IMR-90 (cell line): ENCODE measurements at regions not wholly inside any gene's neighbourhood (a gene's known extent, or its start where the extent isn't known, plus 50 kb on each side); places are given as distances from the start of the nearest gene placed in this dataset.

Source experiments
- ATAC-seq: fragments of 200-7000 bp; cut with Tn5 transposase; 2 replicates; pipeline ENCODE4 v1.9.1; 2020; ENCODE audit warnings: low read depth, mild to moderate bottlenecking, moderate library complexity
- BruUV-seq: library from RNA; stranded (reverse); fragments of 400-500 nt; replicated peaks from 2 replicates; lab custom pipeline; 2021; lab: Mats Ljungman, UMichigan
- CTCF ChIA-PET: fragments of 300-600 bp; formaldehyde crosslinking; extraction: SDS; loops from one replicate; lab custom pipeline; 2021; ENCODE audit warnings: antibody characterized with exemption; lab: Yijun Ruan, JAX
- POLR2A ChIA-PET: fragments of 300-600 bp; sonication (Branson Sonifier 250); formaldehyde crosslinking; loops from one replicate; lab custom pipeline; 2022; ENCODE audit warnings: antibody characterized with exemption; ENCODE audit not compliant: unreplicated experiment; lab: Charles Lee
- DNase-seq: peaks from one replicate; pipeline ENCODE4 v3.0.0; 2013
- H2AFZ ChIP-seq: replicated peaks from 2 replicates; pipeline ENCODE3; 2013; ENCODE audit warnings: low read length, mild to moderate bottlenecking; ENCODE audit not compliant: poor library complexity
- H2AK5ac ChIP-seq: 2 replicates; pipeline ENCODE4 v1.6.1; 2013; ENCODE audit warnings: low read depth, low read length, inconsistent platforms
- H2AK9ac ChIP-seq: replicated peaks from 2 replicates; pipeline ENCODE3; 2013; ENCODE audit warnings: mild to moderate bottlenecking, low read depth, low read length, moderate library complexity; ENCODE audit not compliant: poor library complexity
- H2BK120ac ChIP-seq: 2 replicates; pipeline ENCODE4 v1.6.1; 2013; ENCODE audit warnings: low read depth, low read length, inconsistent platforms
- H2BK15ac ChIP-seq: 3 replicates; pipeline ENCODE4 v1.6.1; 2013; ENCODE audit warnings: low read depth, low read length, inconsistent platforms
- H2BK20ac ChIP-seq: 2 replicates; pipeline ENCODE4 v1.6.1; 2013; ENCODE audit warnings: low read depth, mild to moderate bottlenecking, inconsistent platforms, low read length, moderate library complexity
- H2BK5ac ChIP-seq: 2 replicates; pipeline ENCODE4 v1.6.1; 2013; ENCODE audit warnings: mild to moderate bottlenecking, low read depth, low read length, inconsistent platforms; ENCODE audit not compliant: poor library complexity, severe bottlenecking
- H3K14ac ChIP-seq: replicated peaks from 2 replicates; pipeline ENCODE4 v1.6.1; 2013; ENCODE audit warnings: low read depth, low read length, inconsistent platforms
- H3K18ac ChIP-seq: 2 replicates; pipeline ENCODE4 v1.6.1; 2013; ENCODE audit warnings: low read depth, low read length, control low read depth
- H3K23ac ChIP-seq: 2 replicates; pipeline ENCODE4 v1.6.1; 2013; ENCODE audit warnings: low read depth, low read length, inconsistent platforms
- H3K27ac ChIP-seq: 2 replicates; pipeline ENCODE4 v1.5.1; 2013; ENCODE audit warnings: mild to moderate bottlenecking, control low read depth, low read length; ENCODE audit not compliant: insufficient read depth
- H3K27me3 ChIP-seq: 2 replicates; pipeline ENCODE4 v1.6.1; 2013; ENCODE audit warnings: low read length; ENCODE audit not compliant: control insufficient read depth, insufficient read depth
- H3K36me3 ChIP-seq: 2 replicates; pipeline ENCODE4 v1.6.1; 2013; ENCODE audit warnings: low read length, mixed read lengths; ENCODE audit not compliant: control insufficient read depth, insufficient read depth
- H3K4ac ChIP-seq: 2 replicates; pipeline ENCODE4 v1.6.1; 2013; ENCODE audit warnings: low read depth, low read length, inconsistent platforms
- H3K4me1 ChIP-seq: 2 replicates; pipeline ENCODE4 v1.6.1; 2013; ENCODE audit warnings: low read length, mixed read lengths; ENCODE audit not compliant: control insufficient read depth, insufficient read depth
- H3K4me2 ChIP-seq: 2 replicates; pipeline ENCODE4 v1.6.1; 2013; ENCODE audit warnings: low read depth, mild to moderate bottlenecking, control low read depth, low read length, moderate library complexity
- H3K4me3 ChIP-seq: 2 replicates; pipeline ENCODE4 v1.5.1; 2013; ENCODE audit warnings: low read depth, mild to moderate bottlenecking, control low read depth, low read length, moderate library complexity; ENCODE audit not compliant: insufficient read depth
- H3K56ac ChIP-seq: 2 replicates; pipeline ENCODE4 v1.6.1; 2013; ENCODE audit warnings: low read length, inconsistent platforms; ENCODE audit not compliant: insufficient read depth; ENCODE audit errors: extremely low read depth
- H3K79me1 ChIP-seq, 2 experiments: 2 replicates each; pipeline ENCODE4 v1.6.1; 2013; ENCODE audit warnings: low read length in 2 of 2, inconsistent platforms in 1 of 2, low read depth in 1 of 2
- H3K9ac ChIP-seq: 2 replicates; pipeline ENCODE4 v1.6.1; 2013; ENCODE audit warnings: low read depth, low read length, control low read depth
- H3K9me1 ChIP-seq: 2 replicates; pipeline ENCODE4 v1.6.1; 2013; ENCODE audit warnings: low read length, inconsistent platforms; ENCODE audit not compliant: insufficient read depth
- H3K9me3 ChIP-seq: 2 replicates; pipeline ENCODE4 v1.6.1; 2013; ENCODE audit warnings: low read length; ENCODE audit not compliant: control insufficient read depth, insufficient read depth
- H4K20me1 ChIP-seq: 2 replicates; pipeline ENCODE4 v1.6.1; 2013; ENCODE audit warnings: low read length, inconsistent platforms; ENCODE audit not compliant: insufficient read depth
- H4K5ac ChIP-seq: 2 replicates; pipeline ENCODE4 v1.6.1; 2013; ENCODE audit warnings: mild to moderate bottlenecking, low read depth, low read length, control low read depth
- H4K8ac ChIP-seq, 2 experiments: 2 replicates each; pipeline ENCODE4 v1.6.1; 2013; ENCODE audit warnings: low read depth in 2 of 2, low read length in 2 of 2, control low read depth in 1 of 2, inconsistent platforms in 1 of 2
- H4K91ac ChIP-seq: 2 replicates; pipeline ENCODE4 v1.6.1; 2013; ENCODE audit warnings: low read depth, low read length, inconsistent platforms; ENCODE audit not compliant: insufficient read depth
- BHLHE40 ChIP-seq: fragments of 150-350 bp; IDR thresholded peaks from 2 replicates; pipeline ENCODE4 v1.6.1; 2016; ENCODE audit warnings: mild to moderate bottlenecking, low read depth, low read length
- CEBPB ChIP-seq: IDR thresholded peaks from 2 replicates; pipeline ENCODE4 v1.6.1; 2012; ENCODE audit warnings: low read depth, low read length, improper control_type of control experiment
- MAZ ChIP-seq: IDR thresholded peaks from 2 replicates; pipeline ENCODE4 v1.6.1; 2012; ENCODE audit warnings: low read depth, mild to moderate bottlenecking, low read length, improper control_type of control experiment, moderate library complexity, borderline replicate concordance
- MXI1 ChIP-seq: IDR thresholded peaks from 2 replicates; pipeline ENCODE4 v1.6.1; 2012; ENCODE audit warnings: low read depth, mild to moderate bottlenecking, low read length, moderate library complexity, borderline replicate concordance
- RAD21 ChIP-seq: IDR thresholded peaks from 2 replicates; pipeline ENCODE4 v1.6.1; 2012; ENCODE audit warnings: low read length, improper control_type of control experiment
- RFX5 ChIP-seq: IDR thresholded peaks from 2 replicates; pipeline ENCODE4 v1.8.0; 2012; ENCODE audit warnings: low read depth, mild to moderate bottlenecking, low read length, moderate library complexity
- WGBS, 2 experiments: methylation state at CpG; one replicate each; pipeline versions ENCODE4 v1.1.5 to v1.1.7; 2013; ENCODE audit warnings: missing lambda C conversion rate in 2 of 2; ENCODE audit not compliant: insufficient read length in 1 of 2; ENCODE audit errors: extremely low coverage in 2 of 2; 5-methylcytosine and 5-hydroxymethylcytosine counted together
- dilution Hi-C: fragments of 300-500 bp; cut with HindIII; formaldehyde crosslinking; loops from one replicate; pipeline ENCODE4 v1.14.3; 2018; ENCODE audit warnings: low sequenced_read_pairs; ENCODE audit not compliant: unreplicated experiment
- in situ Hi-C: fragments of 300-500 bp; cut with MboI; formaldehyde crosslinking; loops from 3 replicates; pipeline ENCODE4 v1.14.3; 2019; ENCODE audit warnings: low sequenced_read_pairs, inconsistent platforms, mixed read lengths
- intact Hi-C: fragments of 100-400 bp; cut with micrococcal nuclease; formaldehyde crosslinking; loops from 2 replicates; pipeline ENCODE4 v1.10.0; 2022

DNA sequence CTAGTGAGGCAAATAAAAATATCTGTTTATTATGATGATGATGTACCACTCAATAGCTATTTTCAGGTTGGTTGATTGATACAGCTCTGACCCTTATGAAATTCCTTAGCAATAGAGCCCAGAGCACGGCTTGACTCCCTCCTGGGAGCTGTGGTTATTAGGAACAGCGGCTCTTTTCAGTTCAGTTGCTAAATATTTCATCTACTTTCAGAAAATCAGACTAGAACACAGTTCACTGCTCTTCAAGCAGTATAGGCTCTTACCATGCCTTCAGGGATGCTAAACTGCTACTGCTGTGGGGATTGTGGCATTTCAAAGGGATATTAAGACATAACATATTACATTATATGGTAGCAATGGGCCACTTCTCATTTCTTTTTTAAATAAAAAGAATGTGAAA lies 218.8 kb downstream of the SNCA start:
- WGBS, 2 experiments = no CpG with 5 or more reads among the region's 2 CpGs
- ATAC-seq (no peak), DNase-seq (no peak)
- CTCF ChIA-PET = no interaction called here
- Histone ChIP-seq H2BK20ac (no peak overlapping the region), H3K27me3 (no peaks in the 10 kb centered on the region; the same call in 1 of the 2 replicates), H3K4me3 (no peak overlapping the region), H4K20me1 (no peaks in the 10 kb centered on the region), H3K9ac (no peak overlapping the region), H3K56ac (no peak overlapping the region), H3K9me3 (no peaks in the 10 kb centered on the region), H3K14ac (no peak overlapping the region), H3K4ac (no peak overlapping the region), H4K5ac (no peak overlapping the region), H3K79me1 (no peaks in the 10 kb centered on the region), H3K27ac (no peak overlapping the region), H2BK120ac (no peak overlapping the region), H3K36me3 (no peaks in the 10 kb centered on the region), H3K4me2 (no peak overlapping the region), H3K9me1 (no peaks in the 10 kb centered on the region), H3K18ac (no peak overlapping the region), H3K4me1 (no peaks in the 10 kb centered on the region), H4K91ac (no peak overlapping the region), H2BK5ac (no peak overlapping the region), H3K23ac (no peak overlapping the region), H2AK5ac (no peak overlapping the region), H4K8ac (no peak overlapping the region), H2AK9ac (no peak overlapping the region), H2BK15ac (no peak overlapping the region), H2AFZ (no peak overlapping the region)
- POLR2A ChIA-PET = no interaction called here
- dilution Hi-C loops = no loop called here
- in situ Hi-C loops = no loop called here
- no TSS peak for BruUV-seq
- TF ChIP-seq CEBPB (no peak), RAD21 (no peak), MAZ (no peak), RFX5 (no peak), MXI1 (no peak), BHLHE40 (no peak)
- intact Hi-C loops = no loop called here
